H1 (cell line): ENCODE measurements at regions not wholly inside any gene's neighbourhood (a gene's known extent, or its start where the extent isn't known, plus 50 kb on each side); places are given as distances from the start of the nearest gene placed in this dataset.

Source experiments
- CHD2 ChIP-seq: IDR thresholded peaks from 2 replicates; pipeline ENCODE4 v1.6.1; 2012; ENCODE audit warnings: low read length, improper control_type of control experiment
- CTCF ChIP-seq, 3 experiments: IDR thresholded peaks; 1 replicate in 2 of 3; 2 replicates in 1 of 3; pipeline versions ENCODE4 v1.5.1 to v1.6.1; 2011; ENCODE audit warnings: low read length in 3 of 3, mild to moderate bottlenecking in 3 of 3, inconsistent platforms in 2 of 3, low read depth in 1 of 3, moderate library complexity in 1 of 3; ENCODE audit not compliant: insufficient read depth in 1 of 3; ENCODE audit errors: control extremely low read depth in 1 of 3
- EP300 ChIP-seq, 2 experiments: IDR thresholded peaks; 1 replicate in 1 of 2; 2 replicates in 1 of 2; pipeline ENCODE4 v1.6.1; 2011 to 2012; ENCODE audit warnings: low read depth in 2 of 2, low read length in 2 of 2, mild to moderate bottlenecking in 2 of 2, borderline replicate concordance in 1 of 2, inconsistent platforms in 1 of 2, moderate library complexity in 1 of 2
- GABPA ChIP-seq: IDR thresholded peaks from 2 replicates; pipeline ENCODE4 v1.6.1; 2011; ENCODE audit warnings: mild to moderate bottlenecking, low read length, moderate library complexity, borderline replicate concordance; ENCODE audit not compliant: insufficient read depth
- GTF2F1 ChIP-seq: IDR thresholded peaks from 2 replicates; pipeline ENCODE4 v1.6.1; 2012; ENCODE audit warnings: low read depth, low read length, improper control_type of control experiment, borderline replicate concordance
- POLR2A ChIP-seq, 2 experiments: IDR thresholded peaks; 1 replicate in 1 of 2; 2 replicates in 1 of 2; pipeline ENCODE4 v1.6.1; 2011; ENCODE audit warnings: low read depth in 2 of 2, low read length in 2 of 2, mild to moderate bottlenecking in 2 of 2; ENCODE audit errors: control extremely low read depth in 1 of 2
- POLR2AphosphoS5 ChIP-seq: IDR thresholded peaks from 2 replicates; pipeline ENCODE4 v1.6.1; 2011; ENCODE audit warnings: low read depth, low read length
- RFX5 ChIP-seq: IDR thresholded peaks from 2 replicates; pipeline ENCODE4 v1.6.1; 2011; ENCODE audit warnings: low read depth, low read length, improper control_type of control experiment, borderline replicate concordance
- RXRA ChIP-seq: IDR thresholded peaks from 2 replicates; pipeline ENCODE4 v1.6.1; 2011; ENCODE audit warnings: low read depth, mild to moderate bottlenecking, low read length, moderate library complexity; ENCODE audit not compliant: insufficient read depth
- SIN3A ChIP-seq, 2 experiments: IDR thresholded peaks in 1 of 2; conservative IDR thresholded peaks in 1 of 2; 2 replicates each; pipeline ENCODE4 v1.6.1; 2011 to 2012; ENCODE audit warnings: low read length in 2 of 2, improper control_type of control experiment in 1 of 2, low read depth in 1 of 2, mild to moderate bottlenecking in 1 of 2
- SRF ChIP-seq: IDR thresholded peaks from 2 replicates; pipeline ENCODE4 v1.6.1; 2011; ENCODE audit warnings: mild to moderate bottlenecking, low read depth, low read length, moderate library complexity
- TAF1 ChIP-seq: IDR thresholded peaks from 2 replicates; pipeline ENCODE4 v1.6.1; 2011; ENCODE audit warnings: mild to moderate bottlenecking, low read depth, low read length
- TCF12 ChIP-seq: IDR thresholded peaks from 2 replicates; pipeline ENCODE4 v1.6.1; 2011; ENCODE audit warnings: low read depth, mild to moderate bottlenecking, low read length
- USF2 ChIP-seq: IDR thresholded peaks from 2 replicates; pipeline ENCODE4 v1.6.1; 2011; ENCODE audit warnings: low read length, improper control_type of control experiment

DNA sequence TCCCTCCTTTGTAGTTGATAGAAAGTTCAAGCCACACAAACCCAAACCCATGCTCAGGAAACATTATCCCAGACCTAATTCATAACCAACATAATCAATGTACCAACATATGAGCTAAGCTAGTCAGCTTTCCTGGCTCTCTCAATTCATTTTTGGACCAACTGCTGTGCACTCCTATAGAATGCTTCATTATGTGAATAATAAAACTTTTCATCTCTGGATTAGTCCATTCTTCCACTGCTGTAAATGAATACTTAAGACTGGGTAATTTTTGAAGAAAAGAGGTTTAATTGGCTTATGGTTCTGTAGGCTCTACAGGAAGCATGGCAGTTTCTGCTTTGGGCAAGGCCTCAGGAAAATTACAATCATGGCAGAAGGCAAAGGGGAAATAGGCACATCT is 651.9 kb downstream of the RERGL start:
- TF ChIP-seq GABPA (no peak), TCF12 (no peak), SIN3A (conservative IDR thresholded peaks at IDR 0.05 in 1 of 2, IDR thresholded peaks at IDR 0.05 in 1 of 2; ENCODE audit: low read depth in 1 of 2, low read length in 2 of 2) (no peak), CTCF (IDR thresholded peaks at IDR 0.05; ENCODE audit: control extremely low read depth in 1 of 3, insufficient read depth in 1 of 3, low read depth in 1 of 3, low read length in 3 of 3) (no peak), GTF2F1 (no peak), TAF1 (no peak), RFX5 (no peak), EP300 (IDR thresholded peaks at IDR 0.05; ENCODE audit: borderline replicate concordance in 1 of 2, low read depth in 2 of 2, low read length in 2 of 2) (no peak), USF2 (no peak), CHD2 (no peak), POLR2AphosphoS5 (no peak), SRF (no peak), RXRA (no peak), POLR2A (IDR thresholded peaks at IDR 0.05; ENCODE audit: control extremely low read depth in 1 of 2, low read depth in 2 of 2, low read length in 2 of 2) (no peak)
